GM19463 (cell line): ENCODE measurements at regions not wholly inside any gene's neighbourhood (a gene's known extent, or its start where the extent isn't known, plus 50 kb on each side); places are given as distances from the start of the nearest gene placed in this dataset.

ENCODE experiments used
- ATAC-seq: cut with Tn5 transposase; IDR thresholded peaks from one replicate; pipeline ENCODE4 v1.9.1; 2021; ENCODE audit warnings: mild to moderate bottlenecking, moderate library complexity; ENCODE audit not compliant: unreplicated experiment

DNA sequence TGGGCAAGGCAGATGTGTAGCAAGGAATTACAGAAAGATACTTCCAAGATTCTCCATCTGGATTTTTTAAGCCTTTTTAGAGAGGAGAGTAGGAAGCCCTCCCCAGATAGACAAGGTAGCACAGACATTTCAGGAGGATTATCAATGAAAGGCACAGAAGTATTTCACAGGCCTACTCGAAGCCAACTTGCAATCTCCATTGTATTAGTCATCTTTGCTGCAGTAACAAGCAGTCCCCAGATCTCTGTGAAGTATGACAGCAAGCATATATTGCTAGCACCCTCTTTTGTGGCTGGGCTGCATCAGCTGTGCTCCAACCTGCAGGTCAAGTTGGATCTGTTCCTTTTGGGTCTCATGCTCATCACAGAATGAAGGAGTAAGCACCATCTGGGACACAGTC lies 101.6 kb downstream of the MAF start:
- no peak for ATAC-seq

DNA sequence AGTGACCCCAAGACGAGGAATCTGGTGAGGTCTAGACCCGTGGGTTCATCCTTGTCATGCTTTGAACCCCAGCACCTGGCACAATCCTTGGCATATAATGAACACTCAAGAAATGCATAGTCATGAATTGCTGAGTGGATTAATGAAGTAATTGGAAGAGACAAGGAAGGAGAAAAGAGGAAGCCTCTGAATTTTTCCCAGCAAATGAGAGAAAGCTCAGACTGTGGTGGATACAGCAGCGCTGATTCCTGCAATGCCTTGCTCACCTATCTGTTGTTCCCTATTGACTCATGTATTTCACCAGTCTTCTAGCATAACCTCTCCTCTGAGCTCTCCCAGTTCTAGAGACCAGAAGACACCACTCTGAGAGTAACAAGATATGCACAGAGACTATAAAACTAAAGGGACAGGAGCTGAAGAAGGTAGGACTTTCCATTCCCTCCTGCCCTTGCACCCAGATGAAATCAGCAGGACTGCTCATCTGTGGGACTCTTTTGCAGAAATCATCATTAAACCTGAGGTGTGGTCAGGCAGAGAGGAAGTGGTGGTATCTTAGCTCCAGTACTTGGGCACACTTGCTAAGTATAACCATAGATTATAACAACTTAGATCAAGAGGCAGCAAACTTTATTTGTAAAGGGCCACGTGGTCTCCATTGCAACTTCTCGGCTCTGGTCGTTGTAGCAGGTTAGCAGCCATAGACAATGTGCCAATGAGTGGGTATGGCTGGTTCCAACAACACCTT lies 102.8 kb downstream of the MAF start:
- no peak for ATAC-seq

DNA sequence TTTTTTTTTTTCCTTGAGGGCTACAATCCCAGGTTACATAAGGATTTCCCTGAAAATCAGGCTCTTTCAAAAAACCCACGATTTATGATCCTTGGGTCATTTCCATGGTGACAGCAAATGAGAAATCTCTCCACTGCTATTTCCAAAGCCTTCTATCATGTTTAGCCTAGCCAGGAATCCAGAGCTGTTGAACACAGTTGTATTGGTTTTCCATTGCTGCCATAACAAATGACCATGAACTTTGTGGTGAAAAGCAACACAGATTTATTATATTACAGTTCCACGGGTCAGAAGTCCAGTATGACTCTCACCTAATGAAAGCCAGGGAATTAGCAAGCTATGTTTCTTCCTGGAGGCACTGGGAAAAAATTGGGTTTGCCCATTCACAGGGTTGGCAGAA lies 106.6 kb downstream of the MAF start:
- ATAC-seq, result no peak

DNA sequence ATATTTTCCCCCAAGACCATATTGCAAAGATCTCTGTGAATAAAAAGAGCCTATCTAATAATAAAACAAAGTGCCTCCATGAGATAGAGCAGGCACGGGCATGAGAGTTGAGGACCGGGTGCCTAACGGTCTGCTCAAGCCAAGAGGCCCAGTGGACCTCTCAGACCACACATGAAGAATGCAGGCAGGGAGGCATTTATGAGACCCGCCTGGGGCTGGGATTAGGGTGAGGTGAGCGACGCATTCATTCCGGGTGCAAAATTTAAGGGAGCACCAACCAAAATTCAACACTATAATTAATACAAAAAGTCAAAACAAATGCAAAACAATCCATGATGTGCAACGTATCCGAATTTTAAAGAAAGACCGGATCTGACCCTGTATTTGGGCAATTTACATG lies 108.5 kb downstream of the MAF start:
- no peak for ATAC-seq

DNA sequence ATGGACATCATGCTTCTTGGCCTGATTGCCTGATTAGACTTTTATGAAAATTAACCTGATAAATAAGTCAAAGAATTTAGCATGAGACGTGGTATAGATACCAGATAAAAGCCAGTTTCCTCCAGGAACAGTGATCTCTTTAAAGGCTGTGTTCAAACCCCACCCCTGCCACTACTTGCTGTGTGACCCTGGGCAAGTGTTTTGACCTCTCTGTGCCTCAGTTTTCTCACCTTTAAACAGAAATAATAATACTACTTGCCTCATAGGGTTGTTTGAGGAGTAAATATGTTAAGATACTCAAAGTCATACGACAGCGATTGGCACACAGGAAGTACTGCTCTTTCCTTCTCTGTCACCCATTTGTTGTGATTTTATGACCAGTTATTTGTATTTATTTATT lies 115.5 kb downstream of the MAF start:
- ATAC-seq, result no peak

DNA sequence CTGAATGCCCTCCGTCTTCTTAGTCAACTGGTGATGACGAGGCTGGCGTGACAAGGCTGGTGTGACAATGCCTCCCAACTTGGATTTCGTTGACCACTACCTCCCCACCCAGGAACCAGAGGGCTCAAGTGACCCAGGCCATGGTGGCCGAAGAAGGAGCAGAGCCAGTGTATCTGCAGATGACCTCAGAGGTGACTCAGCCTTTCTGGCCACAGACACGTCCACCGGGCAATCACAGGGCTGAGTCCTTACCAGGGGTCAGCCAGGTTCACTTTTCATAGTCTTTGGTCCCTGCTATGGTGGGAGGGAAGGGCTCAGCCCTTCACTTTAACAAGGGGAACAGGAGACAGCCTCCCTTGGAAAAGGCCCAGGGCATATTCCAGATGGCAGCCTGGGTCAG lies 116.3 kb downstream of the MAF start:
- no peak for ATAC-seq

DNA sequence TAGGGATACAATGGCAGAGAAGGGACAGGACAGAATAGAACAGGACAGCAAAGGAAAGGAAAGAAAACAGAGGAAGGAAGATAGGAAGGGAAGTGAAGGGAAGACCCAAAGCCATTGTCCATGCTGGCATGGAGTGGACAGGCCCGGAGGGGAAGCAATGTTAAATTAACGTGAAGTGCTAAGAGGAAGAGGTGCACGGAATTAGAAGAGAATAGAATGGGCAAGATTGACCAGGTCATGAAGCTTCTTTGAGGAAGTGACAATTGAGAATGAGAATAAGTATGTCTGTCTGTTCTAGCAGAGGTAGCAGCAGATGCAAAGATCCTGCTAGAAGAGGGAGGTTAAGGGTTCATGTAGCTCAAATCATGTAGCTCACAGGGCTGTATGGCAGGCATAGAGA lies 117.2 kb downstream of the MAF start:
- no peak for ATAC-seq

DNA sequence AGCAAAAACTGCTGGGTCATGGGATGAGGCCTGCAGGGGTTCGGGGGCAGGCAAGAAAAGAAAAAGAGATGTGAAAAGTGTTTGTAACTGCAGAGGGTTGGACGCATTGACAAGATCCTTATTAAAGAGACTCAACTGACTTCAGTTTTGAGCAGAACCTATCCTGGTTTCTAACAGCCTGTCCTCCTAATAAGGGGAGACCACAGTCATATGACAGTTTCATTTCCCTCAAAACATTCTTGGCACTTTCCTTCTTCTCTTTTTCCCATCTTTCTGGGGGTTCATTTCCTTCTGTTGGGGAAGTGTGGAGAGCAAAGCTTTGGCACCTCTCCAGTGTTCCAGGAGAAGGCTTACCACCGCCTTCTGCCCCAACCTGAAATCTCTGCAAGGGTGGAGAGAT lies 118.5 kb downstream of the MAF start:
- no peak for ATAC-seq

DNA sequence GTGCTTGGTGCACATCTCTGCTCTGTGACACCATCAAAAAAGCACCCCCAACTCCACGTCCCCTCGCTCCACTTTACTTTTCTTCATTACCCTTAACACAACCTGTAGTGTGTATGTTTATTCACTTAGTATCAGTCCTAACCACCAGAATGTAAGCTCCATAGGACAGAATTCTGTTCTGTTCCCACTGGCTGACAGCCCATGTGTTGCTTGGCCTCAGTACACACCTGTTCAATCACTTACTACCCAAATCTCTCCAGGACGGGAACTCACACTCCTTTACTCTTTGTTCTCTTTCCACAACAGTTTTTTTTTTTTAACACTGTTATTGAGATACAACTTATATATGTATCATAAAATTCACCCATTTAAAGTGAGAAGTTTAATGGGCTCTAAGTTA lies 119.6 kb downstream of the MAF start:
- ATAC-seq, result no peak

DNA sequence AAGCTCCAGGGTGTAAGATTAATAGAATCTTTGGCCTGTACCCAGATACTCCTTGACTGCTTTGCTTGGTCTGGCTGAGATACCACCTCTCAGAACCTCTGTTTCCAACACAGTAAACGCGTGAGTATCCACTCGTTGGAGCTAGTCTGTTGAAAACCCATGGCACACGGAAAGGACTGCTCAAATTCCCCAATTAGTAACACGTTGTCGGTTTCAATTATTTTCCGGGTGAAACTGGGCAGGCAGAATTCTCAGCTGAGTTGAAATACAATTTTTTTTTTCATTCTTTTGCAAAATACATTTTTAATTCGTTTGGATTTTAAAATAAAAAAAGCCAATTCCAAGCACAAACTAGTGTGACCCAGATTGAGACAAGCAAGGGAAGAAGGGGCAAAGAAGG lies 120.5 kb downstream of the MAF start:
- ATAC-seq, result no peak

DNA sequence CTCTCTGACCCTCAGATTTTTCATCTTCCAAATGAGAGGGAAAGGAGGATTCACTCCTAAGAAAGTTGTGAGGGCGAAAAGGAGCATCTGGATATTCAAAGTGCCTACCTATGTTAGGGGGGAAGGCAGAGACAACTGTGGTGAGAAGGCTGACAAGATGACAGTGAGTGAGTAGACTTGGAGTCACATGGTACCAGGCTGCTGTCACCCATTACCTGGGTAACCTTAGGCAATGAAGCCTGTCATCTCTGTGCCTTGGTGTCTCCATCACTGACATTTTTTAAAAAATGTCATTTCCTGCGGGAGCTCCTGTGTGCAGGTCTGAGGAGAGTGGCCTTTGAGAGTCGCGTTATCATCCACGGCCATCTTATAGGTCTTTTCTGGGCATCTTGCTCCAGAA lies 124.0 kb downstream of the MAF start:
- ATAC-seq, result no peak

DNA sequence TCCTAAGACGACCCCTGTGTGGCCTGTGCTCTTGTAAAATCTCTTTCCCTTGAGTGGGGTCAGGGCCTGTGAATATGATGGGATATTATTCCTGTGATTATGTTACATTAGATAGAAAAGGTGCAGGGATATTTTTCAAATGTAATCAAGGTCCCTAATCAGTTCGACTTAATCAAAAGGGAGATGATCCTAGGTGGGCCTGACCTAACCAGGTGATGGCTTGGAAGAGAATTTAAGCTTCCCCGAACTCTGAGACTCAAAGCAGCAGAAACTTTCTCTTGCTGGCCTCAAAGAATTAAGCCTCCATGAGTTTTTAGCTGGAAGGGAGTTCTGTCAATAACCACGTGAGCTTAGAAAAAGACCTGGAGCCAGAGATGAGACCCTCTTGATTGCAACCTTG lies 124.7 kb downstream of the MAF start:
- no peak for ATAC-seq

DNA sequence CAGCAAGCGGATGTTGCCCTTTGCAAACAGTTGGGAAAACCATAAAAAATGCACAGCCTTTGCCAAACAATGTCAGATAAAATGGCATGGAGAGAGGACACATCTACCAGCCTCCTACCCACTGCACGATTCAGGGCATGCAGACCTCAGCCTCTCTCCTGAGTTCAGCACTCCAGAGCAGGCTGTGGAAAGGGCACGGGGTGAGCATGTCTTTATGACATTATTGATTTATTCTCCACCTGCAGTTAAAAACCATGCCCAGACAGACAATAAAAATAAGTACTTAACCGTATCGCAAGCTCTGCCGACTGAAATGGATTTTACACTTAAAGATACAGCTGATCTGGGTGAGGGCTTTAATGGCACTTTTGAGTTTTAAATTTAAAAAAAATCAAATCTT lies 127.1 kb downstream of the MAF start:
- ATAC-seq, result no peak

DNA sequence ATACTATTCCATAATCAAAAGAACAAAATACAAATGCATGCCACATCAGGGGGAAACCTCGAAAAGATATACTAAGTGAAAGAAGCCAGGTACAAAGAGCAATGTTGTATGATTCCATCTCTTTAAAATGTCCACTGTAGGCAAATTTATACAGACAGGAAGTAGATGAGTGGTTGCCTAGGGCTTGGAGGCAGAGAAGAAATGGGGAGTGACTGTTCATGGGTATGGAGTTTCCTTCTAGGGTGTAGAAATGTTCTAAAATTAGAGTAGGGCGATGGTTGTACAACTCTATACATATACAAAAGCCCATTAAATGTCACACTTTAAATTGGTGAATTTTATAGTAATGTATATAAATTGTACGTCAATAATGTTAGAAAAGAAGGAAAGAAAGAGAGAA lies 128.1 kb downstream of the MAF start:
- no peak for ATAC-seq

DNA sequence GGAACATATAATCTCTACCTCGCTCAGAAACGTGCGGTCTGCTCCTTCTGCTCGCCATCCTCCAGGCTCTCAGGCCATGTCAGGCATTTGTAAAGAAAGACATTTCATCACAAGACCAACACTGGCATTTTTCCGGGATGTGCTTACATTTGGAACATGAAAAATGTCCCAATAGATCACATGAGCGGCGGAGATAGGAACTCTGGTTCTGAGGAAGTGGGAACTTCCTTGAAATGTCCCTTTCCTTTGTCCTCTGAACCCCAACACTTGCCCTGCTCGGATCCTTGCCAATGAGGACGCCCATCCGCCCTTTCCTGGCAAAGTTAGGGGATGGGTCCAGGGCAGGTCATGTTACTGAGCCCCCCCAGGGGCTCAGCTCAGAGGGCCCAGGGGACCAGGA lies 130.5 kb downstream of the MAF start:
- no peak for ATAC-seq

DNA sequence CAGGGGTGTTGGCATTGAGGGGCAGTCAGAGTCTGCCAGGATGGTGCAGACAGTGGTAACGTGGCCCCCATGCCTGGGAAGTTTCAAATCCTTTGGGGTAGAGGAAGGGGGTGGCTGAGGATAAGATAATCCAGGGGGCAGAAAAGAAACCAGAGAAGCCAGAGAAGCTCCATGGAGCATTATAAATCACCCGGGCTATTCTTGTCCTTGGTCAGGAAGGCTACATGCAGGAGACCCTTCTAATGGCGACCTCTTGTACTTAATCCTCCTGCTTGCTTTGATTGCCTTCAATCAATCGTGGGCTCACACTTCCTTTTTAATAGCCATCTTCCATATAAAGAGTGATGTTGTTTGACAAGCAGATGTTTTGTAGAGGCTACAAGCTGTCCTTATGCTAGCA lies 131.9 kb downstream of the MAF start:
- ATAC-seq, result no peak

DNA sequence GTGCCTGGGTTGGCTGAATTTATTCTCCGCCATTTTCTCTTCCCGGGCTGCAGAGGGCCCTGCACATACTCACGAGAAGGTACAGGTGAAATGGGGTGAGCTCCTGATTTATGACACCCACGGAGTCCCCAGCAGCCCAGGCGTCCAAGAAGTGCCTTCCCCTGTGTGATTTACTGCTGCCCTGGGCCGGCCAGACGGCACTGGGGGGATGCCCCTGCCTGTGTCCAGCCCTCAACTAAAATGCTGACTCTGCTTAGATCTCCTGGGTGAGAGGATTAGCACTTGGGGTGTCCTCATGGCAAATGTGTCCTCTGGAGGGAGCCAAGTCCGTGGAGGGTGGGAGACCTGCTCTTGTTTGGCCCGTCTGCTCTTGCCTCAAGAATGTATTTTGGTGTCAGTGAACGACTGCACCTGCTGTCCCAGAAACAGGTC lies 132.4 kb downstream of the MAF start:
- no peak for ATAC-seq

DNA sequence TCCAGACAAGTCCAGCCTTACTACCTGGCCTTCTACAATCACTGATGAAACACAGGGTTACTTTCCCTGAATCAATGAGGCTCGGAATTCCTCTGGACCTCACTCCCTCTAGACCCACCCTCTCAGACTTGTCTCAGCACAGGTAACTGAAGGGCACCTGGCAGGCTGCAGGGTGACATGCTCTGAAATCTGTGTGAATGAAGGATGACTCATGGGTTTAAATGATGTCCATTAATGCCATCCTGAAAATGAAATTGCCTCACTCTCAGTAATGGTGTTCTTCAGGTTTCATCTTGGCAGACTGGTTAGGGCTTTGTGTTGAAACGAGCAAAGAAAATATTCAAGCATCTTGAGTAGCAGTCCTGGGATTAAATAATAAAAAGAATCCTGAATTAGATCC lies 134.4 kb downstream of the MAF start:
- no peak for ATAC-seq

DNA sequence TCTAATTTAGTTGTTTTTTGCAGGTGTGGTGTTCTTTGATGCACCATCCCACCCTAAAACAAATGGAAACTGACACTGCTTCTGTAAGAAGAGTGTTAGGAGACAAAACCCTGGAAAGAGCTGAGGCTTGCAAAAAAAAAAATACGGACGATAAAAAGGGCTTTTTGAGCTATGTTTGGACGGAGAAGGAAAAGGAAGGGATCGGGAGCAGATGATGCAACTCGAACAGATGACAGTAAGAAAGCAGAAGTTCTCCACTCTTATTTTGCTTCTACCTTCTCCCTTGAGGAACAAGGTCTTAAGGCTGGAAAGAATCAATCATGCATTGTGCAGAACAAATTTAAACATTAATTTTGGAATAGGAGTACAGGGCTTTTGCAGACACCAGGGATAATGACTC lies 136.7 kb downstream of the MAF start:
- ATAC-seq, result no peak

DNA sequence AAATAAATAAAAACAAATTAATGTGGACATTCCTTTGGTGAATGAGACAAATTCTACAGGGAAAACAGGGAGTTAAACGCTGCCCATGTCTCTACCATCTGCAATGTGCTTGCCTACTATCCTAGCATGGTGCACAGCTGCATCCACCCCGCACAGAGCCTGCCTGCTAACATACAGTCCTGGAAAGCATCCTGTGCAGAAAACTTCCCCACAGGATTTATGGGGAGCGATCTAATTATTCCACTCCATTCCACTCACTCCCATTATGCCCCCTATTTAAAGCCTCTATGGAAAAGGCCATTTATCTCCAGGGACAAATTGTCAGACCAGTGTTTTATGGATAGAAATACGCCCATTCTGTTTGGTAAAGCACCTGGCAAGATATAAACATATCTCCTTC lies 144.5 kb downstream of the MAF start:
- no peak for ATAC-seq

DNA sequence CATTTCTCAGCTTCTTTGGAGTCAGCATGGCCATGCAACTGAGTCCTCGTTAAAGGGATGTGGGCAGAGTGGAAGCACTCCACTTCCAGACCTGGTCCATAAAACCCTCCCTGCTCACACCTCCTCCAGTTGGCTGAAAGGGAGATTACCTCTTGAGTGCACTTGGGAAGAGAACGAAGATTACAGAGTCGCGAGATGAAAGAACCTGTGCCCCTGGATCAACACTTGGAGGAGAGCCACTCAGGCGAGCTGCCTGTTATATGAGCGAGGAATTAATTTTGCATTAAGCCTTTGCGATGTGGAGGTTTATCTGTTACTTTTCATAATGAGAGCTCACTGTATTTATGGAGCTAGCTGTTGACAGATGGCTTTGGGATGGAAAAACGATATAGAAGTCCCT lies 147.9 kb downstream of the MAF start:
- no peak for ATAC-seq

DNA sequence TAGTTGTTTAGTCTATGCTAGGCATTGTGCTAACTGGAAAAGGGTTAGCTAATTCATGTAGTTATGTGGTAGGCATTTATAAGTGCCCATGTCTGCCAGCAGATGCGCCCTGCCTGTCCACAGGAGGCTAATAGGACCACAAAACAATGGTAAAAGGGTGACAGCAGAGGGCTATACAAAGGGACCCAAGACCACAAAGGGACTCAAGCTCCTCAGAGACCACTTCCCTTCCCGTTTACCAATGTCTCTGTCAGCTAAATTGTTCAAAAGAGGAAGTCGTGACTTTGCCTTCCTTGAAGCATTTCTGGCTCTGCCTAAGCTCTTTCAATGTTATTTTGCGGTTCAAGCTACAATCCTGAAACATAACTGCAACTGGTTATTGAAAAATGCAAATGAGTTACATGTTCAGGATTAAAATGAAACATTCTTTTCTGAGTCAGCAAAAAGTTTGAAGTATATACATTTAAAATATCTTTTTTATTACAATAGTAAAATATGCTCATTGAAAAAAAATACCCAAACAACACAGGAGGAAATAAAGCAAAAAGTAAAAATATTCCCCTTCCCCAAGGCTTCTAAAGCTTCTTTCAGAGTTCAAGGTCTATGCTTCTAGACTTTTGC lies 149.2 kb downstream of the MAF start:
- no peak for ATAC-seq

DNA sequence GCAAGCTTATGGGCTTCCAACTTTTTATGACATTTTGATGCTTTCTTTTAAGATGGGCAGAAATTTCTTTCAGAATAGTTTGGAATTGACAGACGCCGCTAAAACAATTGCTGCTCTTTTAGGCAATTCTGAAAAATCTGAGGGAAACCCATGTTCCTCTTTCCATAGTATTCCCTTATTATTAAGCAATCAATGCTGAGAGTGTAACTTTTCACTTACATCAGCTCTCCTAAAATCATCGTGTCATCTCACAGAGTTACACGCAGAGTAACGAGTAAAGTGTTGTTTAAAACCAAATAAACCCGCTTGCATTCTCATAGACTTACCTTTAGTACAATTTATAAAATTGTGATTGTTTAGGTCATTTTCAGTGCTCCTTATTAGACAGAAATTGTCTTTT lies 150.6 kb downstream of the MAF start:
- ATAC-seq, result no peak
